H1 (cell line): ENCODE measurements at regions not wholly inside any gene's neighbourhood (a gene's known extent, or its start where the extent isn't known, plus 50 kb on each side); places are given as distances from the start of the nearest gene placed in this dataset.

Experiments used
- CTCF ChIA-PET: fragments of 300-600 bp; sonication (Branson Sonifier 250); formaldehyde crosslinking; loops from one replicate; lab custom pipeline; 2021; ENCODE audit not compliant: partially characterized antibody; lab: Charles Lee
- POLR2A ChIA-PET: fragments of 300-600 bp; sonication (Branson Sonifier 250); formaldehyde crosslinking; loops from one replicate; lab custom pipeline; 2021; ENCODE audit warnings: inconsistent platforms; ENCODE audit not compliant: partially characterized antibody; lab: Charles Lee
- DNase-seq, 2 experiments: peaks; one replicate each; pipeline versions ENCODE4 v3.0.0 to v3.0.0-alpha.2; 2010 to 2022; ENCODE audit warnings: low spot score in 2 of 2, low read depth in 1 of 2, mixed read lengths in 1 of 2
- FAIRE-seq: peaks from 2 replicates; lab custom pipeline; 2011; peaks lifted over from hg19 to GRCh38; lab: Jason Lieb, UNC
- H2AFZ ChIP-seq: 2 replicates; pipeline ENCODE4 v1.8.1; 2012; ENCODE audit warnings: low read length, inconsistent platforms
- H2AK5ac ChIP-seq: 2 replicates; pipeline ENCODE4 v1.6.1; 2013; ENCODE audit warnings: low read depth, low read length
- H2BK120ac ChIP-seq: replicated peaks from 2 replicates; pipeline ENCODE3; 2013; ENCODE audit warnings: low read depth, low read length, inconsistent platforms
- H2BK12ac ChIP-seq: 2 replicates; pipeline ENCODE4 v1.6.1; 2013; ENCODE audit warnings: low read depth, low read length
- H2BK15ac ChIP-seq: 2 replicates; pipeline ENCODE4 v1.6.1; 2013; ENCODE audit warnings: low read length
- H2BK20ac ChIP-seq: 2 replicates; pipeline ENCODE4 v1.6.1; 2013; ENCODE audit warnings: low read length
- H2BK5ac ChIP-seq: 2 replicates; pipeline ENCODE4 v1.6.1; 2013; ENCODE audit warnings: low read depth, low read length
- H3K14ac ChIP-seq: 2 replicates; pipeline ENCODE4 v1.6.1; 2013; ENCODE audit warnings: inconsistent platforms; ENCODE audit not compliant: insufficient read length
- H3K18ac ChIP-seq: 2 replicates; pipeline ENCODE4 v1.6.1; 2013; ENCODE audit warnings: low read length; ENCODE audit errors: extremely low read depth
- H3K23ac ChIP-seq: 2 replicates; pipeline ENCODE4 v1.6.1; 2013; ENCODE audit warnings: inconsistent platforms; ENCODE audit not compliant: insufficient read length
- H3K23me2 ChIP-seq: 2 replicates; pipeline ENCODE4 v1.6.1; 2013; ENCODE audit warnings: low read depth, low read length
- H3K27ac ChIP-seq: 2 replicates; pipeline ENCODE4 v1.6.1; 2011; ENCODE audit warnings: low read depth, low read length, inconsistent platforms
- H3K27me3 ChIP-seq, 4 experiments: replicated peaks in 1 of 4; 1 replicate in 1 of 4; 2 replicates in 3 of 4; pipeline versions ENCODE4 v1.6.1 to v1.8.1; 2011 to 2013; ENCODE audit warnings: low read length in 3 of 4, mild to moderate bottlenecking in 3 of 4, inconsistent platforms in 2 of 4, mixed read lengths in 2 of 4, moderate library complexity in 1 of 4; ENCODE audit not compliant: control insufficient read depth in 3 of 4, insufficient read depth in 3 of 4; ENCODE audit errors: extremely low read depth in 1 of 4
- H3K36me3 ChIP-seq, 4 experiments: 2 replicates each; pipeline versions ENCODE4 v1.6.1 to v1.8.1; 2011 to 2013; ENCODE audit warnings: mild to moderate bottlenecking in 4 of 4, low read length in 3 of 4, moderate library complexity in 2 of 4, control low read depth in 1 of 4, inconsistent platforms in 1 of 4; ENCODE audit not compliant: insufficient read depth in 4 of 4, control insufficient read depth in 2 of 4
- H3K4ac ChIP-seq: replicated peaks from 2 replicates; pipeline ENCODE3; 2013; ENCODE audit warnings: low read length, low read depth, mixed read lengths, inconsistent platforms; ENCODE audit not compliant: insufficient read length
- H3K4me1 ChIP-seq, 4 experiments: replicated peaks in 1 of 4; 1 replicate in 1 of 4; 2 replicates in 3 of 4; pipeline versions ENCODE4 v1.6.1 to v1.8.1; 2011 to 2013; ENCODE audit warnings: low read length in 3 of 4, inconsistent platforms in 2 of 4, mixed read lengths in 1 of 4; ENCODE audit not compliant: insufficient read depth in 4 of 4, control insufficient read depth in 3 of 4
- H3K4me2 ChIP-seq, 2 experiments: 2 replicates each; pipeline versions ENCODE4 v1.6.1 to v1.8.1; 2011 to 2013; ENCODE audit warnings: low read depth in 2 of 2, low read length in 2 of 2, control low read depth in 1 of 2, inconsistent platforms in 1 of 2, mild to moderate bottlenecking in 1 of 2; ENCODE audit not compliant: insufficient read depth in 1 of 2
- H3K4me3 ChIP-seq, 4 experiments: fragments of 200-600, 300-600 bp in 1 of 4; sonication (generic), shearing (Covaris generic), sonication (Bioruptor Twin) in 1 of 4; 2 replicates each; pipeline versions ENCODE4 v1.5.1 to v1.8.1; 2011 to 2016; ENCODE audit warnings: low read length in 4 of 4, low read depth in 3 of 4, control low read depth in 2 of 4, inconsistent platforms in 2 of 4, mild to moderate bottlenecking in 2 of 4, mixed read lengths in 1 of 4, moderate library complexity in 1 of 4; ENCODE audit not compliant: insufficient read depth in 2 of 4; ENCODE audit errors: extremely low read depth in 1 of 4
- H3K56ac ChIP-seq: replicated peaks from 2 replicates; pipeline ENCODE3; 2013; ENCODE audit warnings: low read depth, mild to moderate bottlenecking, mixed read lengths, low read length, inconsistent platforms; ENCODE audit not compliant: insufficient read length
- H3K79me1 ChIP-seq: 2 replicates; pipeline ENCODE4 v1.6.1; 2013; ENCODE audit warnings: low read depth, low read length, control low read depth
- H3K79me2 ChIP-seq, 2 experiments: 2 replicates each; pipeline versions ENCODE4 v1.6.1 to v1.8.1; 2012 to 2013; ENCODE audit warnings: low read length in 2 of 2, mild to moderate bottlenecking in 2 of 2, inconsistent platforms in 1 of 2; ENCODE audit not compliant: insufficient read depth in 2 of 2, control insufficient read depth in 1 of 2
- H3K9ac ChIP-seq, 4 experiments: replicated peaks in 1 of 4; 1 replicate in 1 of 4; 2 replicates in 3 of 4; pipeline versions ENCODE4 v1.6.1 to v1.8.1; 2011 to 2013; ENCODE audit warnings: low read depth in 3 of 4, low read length in 3 of 4, control low read depth in 2 of 4, mild to moderate bottlenecking in 2 of 4, moderate library complexity in 2 of 4, inconsistent platforms in 1 of 4; ENCODE audit errors: extremely low read depth in 1 of 4
- H3K9me3 ChIP-seq, 2 experiments: 2 replicates each; pipeline versions ENCODE4 v1.6.1 to v1.8.1; 2012 to 2013; ENCODE audit warnings: mild to moderate bottlenecking in 2 of 2, moderate library complexity in 2 of 2, control low read depth in 1 of 2, inconsistent platforms in 1 of 2, low read depth in 1 of 2, low read length in 1 of 2, mixed read lengths in 1 of 2; ENCODE audit not compliant: insufficient read depth in 2 of 2
- H4K20me1 ChIP-seq, 2 experiments: replicated peaks in 1 of 2; 2 replicates each; pipeline versions ENCODE3 to v1.8.1; 2011 to 2013; ENCODE audit warnings: inconsistent platforms in 2 of 2, low read length in 2 of 2, mild to moderate bottlenecking in 1 of 2; ENCODE audit not compliant: insufficient read depth in 2 of 2, control insufficient read depth in 1 of 2
- H4K5ac ChIP-seq: 2 replicates; pipeline ENCODE4 v1.6.1; 2013; ENCODE audit warnings: low read length, low read depth, mixed read lengths, inconsistent platforms; ENCODE audit not compliant: insufficient read length
- H4K8ac ChIP-seq: 2 replicates; pipeline ENCODE4 v1.8.0; 2013; ENCODE audit warnings: mild to moderate bottlenecking, moderate library complexity, low read length, inconsistent platforms; ENCODE audit not compliant: insufficient read depth; ENCODE audit errors: extremely low read depth
- H4K91ac ChIP-seq: replicated peaks from 2 replicates; pipeline ENCODE3; 2013; ENCODE audit warnings: low read length, mixed read lengths, inconsistent platforms; ENCODE audit not compliant: insufficient read length
- POLR2A ChIP-seq, 2 experiments: IDR thresholded peaks; 1 replicate in 1 of 2; 2 replicates in 1 of 2; pipeline ENCODE4 v1.6.1; 2011; ENCODE audit warnings: low read depth in 2 of 2, low read length in 2 of 2, mild to moderate bottlenecking in 2 of 2; ENCODE audit errors: control extremely low read depth in 1 of 2
- RNF2 ChIP-seq: fragments of 200-900, 300-1000 bp; sonication (generic); IDR thresholded peaks from 2 replicates; pipeline ENCODE4 v1.7.1; 2016; ENCODE audit warnings: borderline replicate concordance, low read depth, mild to moderate bottlenecking, antibody characterized with exemption, low read length; ENCODE audit not compliant: poor library complexity, severe bottlenecking; ENCODE audit errors: missing control alignments
- WGBS, 2 experiments: shearing (Covaris generic) in 1 of 2; methylation state at CpG; one replicate each; pipeline versions ENCODE4 v1.1.6 to v1.1.7; 2013 to 2015; ENCODE audit warnings: low lambda C conversion rate in 2 of 2, mixed read lengths in 2 of 2, inconsistent platforms in 1 of 2, low coverage in 1 of 2, missing lambda C conversion rate in 1 of 2; ENCODE audit not compliant: insufficient replicate concordance in 2 of 2, insufficient coverage in 1 of 2, insufficient read length in 1 of 2; ENCODE audit errors: extremely low coverage in 1 of 2, missing lambda C conversion rate in 1 of 2; 5-methylcytosine and 5-hydroxymethylcytosine counted together
- TF ChIP-seq, protein P1 (sequence below): IDR thresholded peaks from 2 replicates; pipeline ENCODE4 v1.6.1; 2011; ENCODE audit warnings: low read length, improper control_type of control experiment
- TF ChIP-seq, protein P2 (sequence below): IDR thresholded peaks from 2 replicates; pipeline ENCODE4 v1.6.1; 2012; ENCODE audit warnings: inconsistent platforms

DNA sequence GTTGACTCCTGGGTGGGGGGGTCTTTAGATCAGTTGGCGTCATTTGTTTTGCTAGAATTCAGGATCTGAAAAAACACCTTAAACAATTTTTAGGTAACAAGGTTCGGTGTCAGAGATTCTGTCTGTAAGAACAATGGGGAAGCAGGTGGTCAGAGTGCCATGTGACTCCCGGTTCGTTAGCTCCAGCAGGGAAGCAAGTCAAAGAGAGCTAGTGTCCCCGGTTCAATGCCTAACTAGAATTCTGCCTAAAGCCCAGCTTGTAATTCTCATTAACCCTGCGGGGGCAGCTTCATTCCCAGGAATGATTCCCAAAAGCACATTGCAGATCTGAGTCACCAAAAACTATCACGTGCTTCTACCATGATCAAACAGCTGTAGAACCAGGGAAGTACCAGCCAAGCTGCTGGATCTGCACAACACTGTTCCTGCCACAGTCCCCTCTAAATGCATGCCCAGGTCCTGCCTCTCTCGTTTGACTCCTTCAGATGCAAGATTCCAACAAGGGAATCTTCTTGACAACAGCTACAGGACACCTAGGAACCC is 664.3 kb upstream of the CELF2 start:
- no peaks in the 10 kb centered on the region for H3K27me3 ChIP-seq
- H3K18ac ChIP-seq, result no peak overlapping the region
- peak overlapping the region; percentile 21; the same call in 1 of the 2 replicates for H2BK20ac ChIP-seq
- H2BK120ac ChIP-seq, result no peak overlapping the region
- CTCF ChIA-PET, result interaction anchor here (0.8 to 2.7 kb wide), 3 partner anchors 8 to 163 kb away, joined by 3 to 7 read pairs (median 3); no protein-coding TSS in a partner anchor
- H3K9me3 ChIP-seq, result no peaks in the 10 kb centered on the region
- TF ChIP-seq, protein P1, sequence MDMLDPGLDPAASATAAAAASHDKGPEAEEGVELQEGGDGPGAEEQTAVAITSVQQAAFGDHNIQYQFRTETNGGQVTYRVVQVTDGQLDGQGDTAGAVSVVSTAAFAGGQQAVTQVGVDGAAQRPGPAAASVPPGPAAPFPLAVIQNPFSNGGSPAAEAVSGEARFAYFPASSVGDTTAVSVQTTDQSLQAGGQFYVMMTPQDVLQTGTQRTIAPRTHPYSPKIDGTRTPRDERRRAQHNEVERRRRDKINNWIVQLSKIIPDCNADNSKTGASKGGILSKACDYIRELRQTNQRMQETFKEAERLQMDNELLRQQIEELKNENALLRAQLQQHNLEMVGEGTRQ, result 0 out of 2 replicates have a peak, but pooled peaks have one; percentile 29
- TF ChIP-seq RNF2 (no peak), POLR2A (IDR thresholded peaks at IDR 0.05; ENCODE audit: control extremely low read depth in 1 of 2, low read depth in 2 of 2, low read length in 2 of 2) (no peak)
- TF ChIP-seq, protein P2, sequence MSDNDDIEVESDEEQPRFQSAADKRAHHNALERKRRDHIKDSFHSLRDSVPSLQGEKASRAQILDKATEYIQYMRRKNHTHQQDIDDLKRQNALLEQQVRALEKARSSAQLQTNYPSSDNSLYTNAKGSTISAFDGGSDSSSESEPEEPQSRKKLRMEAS, result peak; percentile 71
- POLR2A ChIA-PET, result no interaction called here
- DNase-seq (no peak), FAIRE-seq (no peak)
- H4K8ac ChIP-seq, result no peak overlapping the region
- no peak overlapping the region for H4K5ac ChIP-seq
- no peak overlapping the region; the same call in 1 of the 2 replicates for H2AK5ac ChIP-seq
- peak overlapping the region; percentile 77; the same call in 1 of the 2 replicates for H2BK12ac ChIP-seq
- H3K4me1 ChIP-seq, result peaks cover 0 to 3% (median 0%) of the 10 kb centered on the region in 4 experiments; a peak in 1 of 7 replicates
- H2AFZ ChIP-seq, result peak overlapping the region; percentile 55
- H3K23me2 ChIP-seq, result no peaks in the 10 kb centered on the region
- H3K36me3 ChIP-seq, result no peaks in the 10 kb centered on the region
- no peaks in the 10 kb centered on the region for H4K20me1 ChIP-seq
- no peak overlapping the region for H3K56ac ChIP-seq
- H3K79me2 ChIP-seq, result no peaks in the 10 kb centered on the region
- no peak overlapping the region for H3K27ac ChIP-seq
- no peak overlapping the region for H3K4ac ChIP-seq
- no peak overlapping the region for H3K4me3 ChIP-seq
- no peaks in the 10 kb centered on the region for H3K79me1 ChIP-seq
- no peak overlapping the region for H4K91ac ChIP-seq
- H3K14ac ChIP-seq, result no peak overlapping the region
- H3K4me2 ChIP-seq, result no peak overlapping the region
- no peak overlapping the region for H3K23ac ChIP-seq
- no peak overlapping the region for H2BK15ac ChIP-seq
- WGBS, 2 experiments, result 74% methylated on average over 8 of the region's 8 CpGs; no CpG with 5 or more reads in 1 of the 2 experiments
- H2BK5ac ChIP-seq, result no peak overlapping the region
- no peak overlapping the region for H3K9ac ChIP-seq
